H1 (cell line): ENCODE measurements at regions not wholly inside any gene's neighbourhood (a gene's known extent, or its start where the extent isn't known, plus 50 kb on each side); places are given as distances from the start of the nearest gene placed in this dataset.

Experiments used
- CHD7 ChIP-seq: fragments of 300-600 bp; sonication (generic); IDR thresholded peaks from 2 replicates; pipeline ENCODE4 v1.7.1; 2012; ENCODE audit warnings: low read length, moderate library complexity, mild to moderate bottlenecking, inconsistent platforms; ENCODE audit not compliant: insufficient replicate concordance
- SIN3A ChIP-seq, 2 experiments: IDR thresholded peaks in 1 of 2; conservative IDR thresholded peaks in 1 of 2; 2 replicates each; pipeline ENCODE4 v1.6.1; 2011 to 2012; ENCODE audit warnings: low read length in 2 of 2, improper control_type of control experiment in 1 of 2, low read depth in 1 of 2, mild to moderate bottlenecking in 1 of 2
- TBP ChIP-seq: IDR thresholded peaks from 2 replicates; pipeline ENCODE4 v1.6.1; 2011; ENCODE audit warnings: low read depth, low read length, improper control_type of control experiment

- TF ChIP-seq TBP = no peak
- TF ChIP-seq SIN3A (conservative IDR thresholded peaks at IDR 0.05 in 1 of 2, IDR thresholded peaks at IDR 0.05 in 1 of 2; ENCODE audit: low read depth in 1 of 2, low read length in 2 of 2) = no peak
- no peak for TF ChIP-seq CHD7
These were observed 77.2 kb upstream of the ARPP21 start (continued) for GRCh38 chr3:35562141-35562540.
